Endothelial cell of umbilical vein (primary cell): ENCODE measurements at regions not wholly inside any gene's neighbourhood (a gene's known extent, or its start where the extent isn't known, plus 50 kb on each side); places are given as distances from the start of the nearest gene placed in this dataset.

Experiments
- BruUV-seq: library from RNA; stranded (reverse); fragments of 400-500 nt; replicated peaks from 2 replicates; lab custom pipeline; 2021; lab: Mats Ljungman, UMichigan
- CTCF ChIA-PET: fragments of 300-600, 350-600 bp; sonication (Branson Sonifier 250); formaldehyde crosslinking; loops from one replicate; lab custom pipeline; 2021; ENCODE audit warnings: antibody characterized with exemption, inconsistent platforms; lab: Charles Lee
- POLR2A ChIA-PET: fragments of 300-600, 350-600 bp; sonication (Branson Sonifier 250); formaldehyde crosslinking; loops from one replicate; lab custom pipeline; 2021; ENCODE audit warnings: antibody characterized with exemption, inconsistent platforms; lab: Charles Lee
- DNase-seq: peaks from one replicate; pipeline ENCODE4 v3.0.0-alpha.2; 2011; ENCODE audit warnings: low read depth, low spot score
- FAIRE-seq: peaks from 2 replicates; lab custom pipeline; 2011; peaks lifted over from hg19 to GRCh38; lab: Jason Lieb, UNC
- H2AFZ ChIP-seq: 2 replicates; pipeline ENCODE4 v1.6.0; 2012; ENCODE audit warnings: low read depth, low read length, control low read depth, inconsistent platforms
- H3K27ac ChIP-seq: 2 replicates; pipeline ENCODE4 v1.5.1; 2011; ENCODE audit warnings: low read depth, mild to moderate bottlenecking, control low read depth, low read length, moderate library complexity; ENCODE audit not compliant: insufficient read depth
- H3K27me3 ChIP-seq, 2 experiments: 2 replicates each; pipeline versions ENCODE4 v1.6.0 to v1.6.1; 2011; ENCODE audit warnings: low read length in 2 of 2, mixed read lengths in 1 of 2; ENCODE audit not compliant: control insufficient read depth in 2 of 2, insufficient read depth in 2 of 2
- H3K36me3 ChIP-seq, 2 experiments: 2 replicates in 1 of 2; 3 replicates in 1 of 2; pipeline ENCODE4 v1.5.1; 2011; ENCODE audit warnings: low read length in 2 of 2, mild to moderate bottlenecking in 1 of 2, moderate library complexity in 1 of 2; ENCODE audit not compliant: control insufficient read depth in 2 of 2, insufficient read depth in 2 of 2; ENCODE audit errors: extremely low read depth in 1 of 2
- H3K4me1 ChIP-seq: 3 replicates; pipeline ENCODE4 v1.5.1; 2011; ENCODE audit warnings: mild to moderate bottlenecking, low read length; ENCODE audit not compliant: control insufficient read depth, insufficient read depth; ENCODE audit errors: extremely low read depth
- H3K4me2 ChIP-seq: 2 replicates; pipeline ENCODE4 v1.6.1; 2011; ENCODE audit warnings: low read length, control low read depth, mixed read lengths; ENCODE audit not compliant: insufficient read depth
- H3K4me3 ChIP-seq, 3 experiments: fragments of 200-600 bp in 1 of 3; sonication (generic), shearing (Covaris generic) in 1 of 3; replicated peaks in 1 of 3; 2 replicates each; pipeline ENCODE4 v1.5.1; 2011 to 2016; ENCODE audit warnings: control low read depth in 3 of 3, low read length in 3 of 3, mild to moderate bottlenecking in 2 of 3, inconsistent platforms in 1 of 3, low read depth in 1 of 3, moderate library complexity in 1 of 3; ENCODE audit not compliant: insufficient read depth in 1 of 3
- H3K79me2 ChIP-seq: 2 replicates; pipeline ENCODE4 v1.6.0; 2012; ENCODE audit warnings: low read length, inconsistent platforms; ENCODE audit not compliant: control insufficient read depth, insufficient read depth
- H3K9ac ChIP-seq: replicated peaks from 2 replicates; pipeline ENCODE3; 2011; ENCODE audit warnings: low read length, control low read depth; ENCODE audit not compliant: insufficient read depth; ENCODE audit errors: extremely low read depth
- H3K9me1 ChIP-seq: replicated peaks from 3 replicates; pipeline ENCODE4 v1.6.0; 2011; ENCODE audit warnings: mild to moderate bottlenecking, low read length; ENCODE audit not compliant: control insufficient read depth, insufficient read depth; ENCODE audit errors: extremely low read depth
- H3K9me3 ChIP-seq: replicated peaks from 2 replicates; pipeline ENCODE4 v1.5.1; 2012; ENCODE audit warnings: low read length, inconsistent platforms; ENCODE audit not compliant: control insufficient read depth, insufficient read depth
- H4K20me1 ChIP-seq: replicated peaks from 2 replicates; pipeline ENCODE3; 2011; ENCODE audit warnings: mild to moderate bottlenecking, low read length; ENCODE audit not compliant: control insufficient read depth, insufficient read depth; ENCODE audit errors: extremely low read depth
- EZH2 ChIP-seq: IDR thresholded peaks from 2 replicates; pipeline ENCODE4 v1.6.1; 2012; ENCODE audit warnings: borderline replicate concordance, low read depth, mild to moderate bottlenecking, moderate library complexity, low read length, inconsistent platforms; ENCODE audit not compliant: severe bottlenecking
- FOS ChIP-seq: IDR thresholded peaks from 2 replicates; pipeline ENCODE4 v1.6.1; 2011; ENCODE audit warnings: mild to moderate bottlenecking, low read length, moderate library complexity, borderline replicate concordance; ENCODE audit not compliant: insufficient read depth
- GATA2 ChIP-seq: IDR thresholded peaks from 2 replicates; pipeline ENCODE4 v1.7.0; 2011; ENCODE audit warnings: low read depth, mild to moderate bottlenecking, moderate library complexity, mixed read lengths, low read length; ENCODE audit not compliant: insufficient read length, insufficient read depth
- JUN ChIP-seq: IDR thresholded peaks from 2 replicates; pipeline ENCODE4 v1.6.1; 2011; ENCODE audit warnings: borderline replicate concordance, low read depth; ENCODE audit not compliant: insufficient read length, insufficient read depth
- MAX ChIP-seq: IDR thresholded peaks from 2 replicates; pipeline ENCODE4 v1.6.1; 2011; ENCODE audit not compliant: insufficient read depth, insufficient read length
- MYC ChIP-seq: IDR thresholded peaks from one replicate; pipeline ENCODE4 v1.6.1; 2011; ENCODE audit warnings: mild to moderate bottlenecking, low read depth, low read length
- POLR2A ChIP-seq: IDR thresholded peaks from 2 replicates; pipeline ENCODE4 v1.6.1; 2012; ENCODE audit warnings: low read depth, mild to moderate bottlenecking, control low read depth, low read length
- POLR2AphosphoS5 ChIP-seq: IDR thresholded peaks from 2 replicates; pipeline ENCODE4 v1.6.1; 2012; ENCODE audit warnings: low read depth, mild to moderate bottlenecking, control low read depth, low read length, moderate library complexity; ENCODE audit not compliant: insufficient read depth
- dilution Hi-C: fragments of 300-500 bp; cut with MboI; formaldehyde crosslinking; loops from one replicate; pipeline ENCODE4 v1.15.0; 2019; ENCODE audit warnings: low sequenced_read_pairs; ENCODE audit not compliant: extremely low pct_ligation_motif_present
- intact Hi-C: fragments of 100-400 bp; cut with micrococcal nuclease; formaldehyde crosslinking; loops from one replicate; pipeline ENCODE4 v1.10.0; 2022
- TF ChIP-seq, protein P1 (sequence below), 2 donors: IDR thresholded peaks; 1 replicate in 1 of 2; 2 replicates in 1 of 2; pipeline ENCODE4 v1.5.1; 2011; ENCODE audit warnings: low read length in 2 of 2, mild to moderate bottlenecking in 2 of 2, moderate library complexity in 2 of 2, control low read depth in 1 of 2, inconsistent platforms in 1 of 2, low read depth in 1 of 2; ENCODE audit not compliant: insufficient read depth in 1 of 2; ENCODE audit errors: extremely low read depth in 1 of 2

DNA sequence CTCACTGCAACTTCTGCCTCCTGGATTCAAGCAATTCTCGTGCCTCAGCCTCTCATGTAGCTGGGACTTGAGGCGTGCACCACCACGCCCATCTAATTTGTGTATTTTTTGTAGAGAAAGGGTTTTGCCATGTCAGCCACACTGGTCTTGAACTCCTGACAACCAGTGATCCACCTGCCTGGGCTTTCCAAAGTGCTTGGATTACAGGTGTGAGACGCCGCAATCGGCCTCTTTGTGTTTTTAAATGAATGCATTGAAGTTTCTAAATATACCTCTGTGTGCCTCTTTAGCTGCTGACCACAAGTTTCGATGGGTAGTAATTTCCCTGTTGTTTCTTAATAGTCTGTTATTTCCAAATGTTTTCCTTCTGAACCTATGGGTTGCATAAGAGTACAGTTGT lies 765.3 kb upstream of the GRIA3 start:
- H3K9me3 ChIP-seq: no peaks in the 10 kb centered on the region
- intact Hi-C loops: no loop called here
- no peak overlapping the region for H3K4me2 ChIP-seq
- ChIA-PET POLR2A (no interaction called here), CTCF (no interaction called here)
- FAIRE-seq (no peak), DNase-seq (no peak)
- H3K4me1 ChIP-seq: no peaks in the 10 kb centered on the region
- H3K27ac ChIP-seq: no peak overlapping the region
- H2AFZ ChIP-seq: no peak overlapping the region
- BruUV-seq: no TSS peak
- TF ChIP-seq EZH2: no peak
- TF ChIP-seq MYC: no peak
- no peak for TF ChIP-seq GATA2
- no peak for TF ChIP-seq POLR2AphosphoS5
- TF ChIP-seq POLR2A: no peak
- TF ChIP-seq, protein P1, sequence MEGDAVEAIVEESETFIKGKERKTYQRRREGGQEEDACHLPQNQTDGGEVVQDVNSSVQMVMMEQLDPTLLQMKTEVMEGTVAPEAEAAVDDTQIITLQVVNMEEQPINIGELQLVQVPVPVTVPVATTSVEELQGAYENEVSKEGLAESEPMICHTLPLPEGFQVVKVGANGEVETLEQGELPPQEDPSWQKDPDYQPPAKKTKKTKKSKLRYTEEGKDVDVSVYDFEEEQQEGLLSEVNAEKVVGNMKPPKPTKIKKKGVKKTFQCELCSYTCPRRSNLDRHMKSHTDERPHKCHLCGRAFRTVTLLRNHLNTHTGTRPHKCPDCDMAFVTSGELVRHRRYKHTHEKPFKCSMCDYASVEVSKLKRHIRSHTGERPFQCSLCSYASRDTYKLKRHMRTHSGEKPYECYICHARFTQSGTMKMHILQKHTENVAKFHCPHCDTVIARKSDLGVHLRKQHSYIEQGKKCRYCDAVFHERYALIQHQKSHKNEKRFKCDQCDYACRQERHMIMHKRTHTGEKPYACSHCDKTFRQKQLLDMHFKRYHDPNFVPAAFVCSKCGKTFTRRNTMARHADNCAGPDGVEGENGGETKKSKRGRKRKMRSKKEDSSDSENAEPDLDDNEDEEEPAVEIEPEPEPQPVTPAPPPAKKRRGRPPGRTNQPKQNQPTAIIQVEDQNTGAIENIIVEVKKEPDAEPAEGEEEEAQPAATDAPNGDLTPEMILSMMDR (IDR thresholded peaks at IDR 0.05; ENCODE audit: extremely low read depth in 1 of 2, insufficient read depth in 1 of 2, low read depth in 1 of 2, low read length in 2 of 2): no peak
- TF ChIP-seq JUN: no peak
- TF ChIP-seq MAX: no peak
- no peak for TF ChIP-seq FOS
- H3K9ac ChIP-seq: no peak overlapping the region
- dilution Hi-C loops: no loop called here
- H3K4me3 ChIP-seq: no peak overlapping the region
- H4K20me1 ChIP-seq: no peaks in the 10 kb centered on the region
- no peaks in the 10 kb centered on the region for H3K27me3 ChIP-seq
- H3K9me1 ChIP-seq: no peaks in the 10 kb centered on the region
- no peaks in the 10 kb centered on the region for H3K36me3 ChIP-seq
- H3K79me2 ChIP-seq: no peaks in the 10 kb centered on the region
